GM18909 (cell line): ENCODE measurements at regions not wholly inside any gene's neighbourhood (a gene's known extent, or its start where the extent isn't known, plus 50 kb on each side); places are given as distances from the start of the nearest gene placed in this dataset.

Experiments used
- ATAC-seq: cut with Tn5 transposase; IDR thresholded peaks from one replicate; pipeline ENCODE4 v1.9.1; 2021; ENCODE audit warnings: mild to moderate bottlenecking; ENCODE audit not compliant: unreplicated experiment, poor library complexity

GRCh38 chr4:186885289-186885688 lies 161.6 kb upstream of the FAT1 start:
- no peak for ATAC-seq

- ATAC-seq = no peak
Measured at GRCh38 chr4:186886759-186887158, 163.1 kb upstream of the FAT1 start.

- no peak for ATAC-seq
Measured at GRCh38 chr4:186887291-186887700, 163.6 kb upstream of the FAT1 start.

GRCh38 chr4:186887752-186888151 lies 164.1 kb upstream of the FAT1 start:
- no peak for ATAC-seq

- no peak for ATAC-seq
Measured at GRCh38 chr4:186889876-186890643, 166.4 kb upstream of the FAT1 start.

- no peak for ATAC-seq
Measured at GRCh38 chr4:186891859-186892486, 168.3 kb upstream of the FAT1 start.

GRCh38 chr4:186898367-186898766 lies 174.7 kb upstream of the FAT1 start:
- ATAC-seq = no peak

- no peak for ATAC-seq
Measured at GRCh38 chr4:186900232-186900900, 176.7 kb upstream of the FAT1 start.

GRCh38 chr4:186900984-186901383 lies 177.3 kb upstream of the FAT1 start:
- ATAC-seq = no peak

- ATAC-seq = no peak
Measured at GRCh38 chr4:186901850-186902249, 178.2 kb upstream of the FAT1 start.

GRCh38 chr4:186902361-186902760 lies 178.7 kb upstream of the FAT1 start:
- ATAC-seq = no peak

GRCh38 chr4:186904101-186904500 lies 180.4 kb upstream of the FAT1 start:
- ATAC-seq = no peak

GRCh38 chr4:186906722-186907121 lies 183.1 kb upstream of the FAT1 start:
- no peak for ATAC-seq

- no peak for ATAC-seq
Measured at GRCh38 chr4:186910385-186910784, 186.7 kb upstream of the FAT1 start.

- ATAC-seq = no peak
Measured at GRCh38 chr4:186912606-186913005, 188.9 kb upstream of the FAT1 start.

- ATAC-seq = no peak
Measured at GRCh38 chr4:186915816-186916215, 192.2 kb upstream of the FAT1 start.

- no peak for ATAC-seq
Measured at GRCh38 chr4:186917136-186917535, 193.5 kb upstream of the FAT1 start.

GRCh38 chr4:186918466-186918865 lies 194.8 kb upstream of the FAT1 start:
- no peak for ATAC-seq

- no peak for ATAC-seq
Measured at GRCh38 chr4:186919340-186919739, 195.7 kb upstream of the FAT1 start.

GRCh38 chr4:186920483-186920882 lies 196.8 kb upstream of the FAT1 start:
- ATAC-seq = no peak

- ATAC-seq = no peak
Measured at GRCh38 chr4:186920992-186921391, 197.3 kb upstream of the FAT1 start.
